Breast epithelium (tissue), 4 donors: ENCODE measurements at regions not wholly inside any gene's neighbourhood (a gene's known extent, or its start where the extent isn't known, plus 50 kb on each side); places are given as distances from the start of the nearest gene placed in this dataset.
A peak's percentile ranks its signal among the peaks of the same experiment; 100 is the strongest.
"Not testable (repeated sequence)": the region's sequence is repeated elsewhere in the genome, so short reads cannot be mapped to it uniquely, and the experiment has no call there.

Source experiments
- DNase-seq, 2 donors: peaks; one replicate each; pipeline ENCODE4 v3.0.0-alpha.2; 2019; ENCODE audit warnings: low spot score in 2 of 2
- H3K27ac ChIP-seq, 2 donors: fragments of 200-600 bp; sonication (generic) in 1 of 2; one replicate each; pipeline ENCODE4 v1.5.1; 2016 to 2019; ENCODE audit warnings: mild to moderate bottlenecking in 1 of 2
- H3K27me3 ChIP-seq, 2 donors: fragments of 200-600 bp; sonication (generic) in 1 of 2; one replicate each; pipeline versions ENCODE4 v1.5.1 to v1.6.0; 2017 to 2019; ENCODE audit warnings: control low read depth in 1 of 2, mild to moderate bottlenecking in 1 of 2
- H3K36me3 ChIP-seq: fragments of 200-600 bp; one replicate; pipeline ENCODE4 v1.5.1; 2019
- H3K4me1 ChIP-seq, 2 donors: fragments of 200-600 bp; sonication (generic); one replicate each; pipeline ENCODE4 v1.5.1; 2016 to 2019; ENCODE audit warnings: control low read depth in 1 of 2
- H3K4me3 ChIP-seq, 3 donors: fragments of 200-600 bp; sonication (generic); 1 replicate in 2 of 3; 2 replicates in 1 of 3; pipeline ENCODE4 v1.5.1; 2016 to 2019; ENCODE audit warnings: mild to moderate bottlenecking in 3 of 3, moderate library complexity in 2 of 3
- H3K9me3 ChIP-seq, 2 donors: fragments of 200-600 bp; sonication (generic) in 1 of 2; one replicate each; pipeline ENCODE4 v1.5.1; 2016 to 2019; ENCODE audit warnings: control low read depth in 1 of 2
- intact Hi-C: fragments of 100-400 bp; cut with DNase I; formaldehyde crosslinking; loops from one replicate; pipeline ENCODE4 v1.15.1; 2023; ENCODE audit warnings: low total_unique reads

GRCh38 chr9:65566018-65566417 lies 109.7 kb upstream of the ZNG1E start:
- H3K36me3 ChIP-seq, H3K4me3 ChIP-seq, H3K27me3 ChIP-seq, DNase-seq, intact Hi-C loops, H3K27ac ChIP-seq, H3K9me3 ChIP-seq, H3K4me1 ChIP-seq: not testable (repeated sequence)

DNA sequence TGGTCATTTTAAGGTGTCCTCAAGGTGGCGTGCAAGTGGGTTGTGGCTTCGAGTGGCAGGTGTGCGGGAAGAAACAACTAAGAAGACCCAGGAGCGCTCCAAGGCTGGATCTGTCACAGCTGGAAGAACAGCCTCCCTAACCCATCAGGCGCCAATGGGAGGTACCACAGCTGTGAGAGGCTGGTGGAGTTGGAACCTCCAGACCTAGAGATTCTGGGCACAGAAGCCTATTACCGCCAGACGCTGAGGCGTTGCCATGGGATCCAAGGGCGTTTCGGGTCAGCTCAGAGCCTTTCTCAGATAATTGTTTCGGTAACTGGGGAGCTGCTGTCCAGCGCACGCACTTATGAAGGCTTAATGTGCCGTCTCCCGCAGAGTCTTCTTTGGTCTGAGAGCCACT lies 156.7 kb upstream of the ZNG1E start:
- H3K4me3 ChIP-seq, H3K27me3 ChIP-seq, H3K4me1 ChIP-seq, intact Hi-C loops, H3K36me3 ChIP-seq, H3K27ac ChIP-seq, H3K9me3 ChIP-seq, DNase-seq: not testable (repeated sequence)

- DNase-seq, H3K9me3 ChIP-seq: not testable (repeated sequence)
Measured at GRCh38 chr9:65514465-65514864, 161.3 kb upstream of the ZNG1E start.

GRCh38 chr9:65507897-65508296 lies 167.8 kb upstream of the ZNG1E start:
- intact Hi-C loops, DNase-seq: not testable (repeated sequence)

More at GRCh38 chr9:65514465-65514864, 161.3 kb upstream of the ZNG1E start:
- H3K27me3 ChIP-seq, intact Hi-C loops, H3K27ac ChIP-seq, H3K4me1 ChIP-seq, H3K4me3 ChIP-seq, H3K36me3 ChIP-seq: not testable (repeated sequence)

GRCh38 chr9:65504686-65505085 lies 171.0 kb upstream of the ZNG1E start:
- H3K36me3 ChIP-seq, H3K27me3 ChIP-seq, H3K27ac ChIP-seq, H3K4me3 ChIP-seq, intact Hi-C loops, H3K9me3 ChIP-seq, H3K4me1 ChIP-seq, DNase-seq: not testable (repeated sequence)

More at GRCh38 chr9:65507897-65508296, 167.8 kb upstream of the ZNG1E start:
- not testable (repeated sequence) for H3K4me1 ChIP-seq, H3K4me3 ChIP-seq, H3K9me3 ChIP-seq, H3K27ac ChIP-seq, H3K27me3 ChIP-seq, H3K36me3 ChIP-seq

- H3K27me3 ChIP-seq, intact Hi-C loops, H3K4me1 ChIP-seq, H3K9me3 ChIP-seq, H3K27ac ChIP-seq, DNase-seq, H3K36me3 ChIP-seq, H3K4me3 ChIP-seq: not testable (repeated sequence)
Measured at GRCh38 chr9:65503696-65504095, 172.0 kb upstream of the ZNG1E start.

GRCh38 chr9:65482890-65483289 lies 192.8 kb upstream of the ZNG1E start:
- H3K4me1 ChIP-seq, intact Hi-C loops, H3K9me3 ChIP-seq, DNase-seq, H3K4me3 ChIP-seq, H3K36me3 ChIP-seq, H3K27me3 ChIP-seq: not testable (repeated sequence)
- peak overlapping the region; percentile 25 to 34 for H3K27ac ChIP-seq

GRCh38 chr9:65481291-65481690 lies 194.4 kb upstream of the ZNG1E start:
- H3K4me3 ChIP-seq, H3K4me1 ChIP-seq, H3K27ac ChIP-seq, H3K9me3 ChIP-seq, H3K36me3 ChIP-seq, H3K27me3 ChIP-seq, DNase-seq, intact Hi-C loops: not testable (repeated sequence)

GRCh38 chr9:65474891-65475290 lies 189.9 kb upstream of the FOXD4L5 start:
- H3K36me3 ChIP-seq, H3K4me1 ChIP-seq, H3K27ac ChIP-seq, H3K27me3 ChIP-seq, DNase-seq, intact Hi-C loops, H3K4me3 ChIP-seq, H3K9me3 ChIP-seq: not testable (repeated sequence)

DNA sequence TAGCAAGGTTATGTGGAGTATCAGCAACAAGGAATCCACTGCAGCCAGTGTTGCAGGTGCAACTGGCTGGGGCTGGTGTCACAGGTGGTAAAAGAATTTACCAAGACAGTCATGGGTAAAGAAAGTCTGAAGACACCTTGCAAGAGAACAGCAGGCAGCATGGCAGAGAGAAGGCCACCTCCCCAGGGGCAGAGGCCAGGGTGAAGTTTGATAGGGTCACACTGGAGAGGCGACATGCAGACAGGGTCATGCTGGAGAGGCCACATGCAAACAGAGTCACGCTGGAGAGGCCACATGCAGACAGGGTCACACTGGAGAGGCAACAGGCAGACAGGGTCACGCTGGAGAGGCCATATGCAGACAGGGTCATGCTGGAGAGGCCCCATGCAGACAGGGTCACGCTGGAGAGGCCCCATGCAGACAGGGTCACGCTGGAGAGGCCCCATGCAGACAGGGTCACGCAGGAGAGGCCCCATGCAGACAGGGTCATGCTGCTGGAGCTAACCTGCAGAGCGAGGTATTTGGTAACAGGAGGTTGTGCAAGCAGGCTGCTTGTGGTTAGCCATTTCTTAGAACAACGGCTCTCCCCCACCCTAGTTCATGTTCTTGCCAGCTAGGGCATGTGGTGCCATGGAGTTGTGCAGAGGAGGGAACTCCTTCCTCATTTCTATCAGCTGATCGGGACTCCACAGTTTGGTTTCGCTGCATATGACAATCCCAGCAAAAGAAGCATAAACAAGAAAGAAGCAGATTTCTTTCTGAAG lies 188.2 kb upstream of the FOXD4L5 start:
- H3K36me3 ChIP-seq, H3K27me3 ChIP-seq, DNase-seq, H3K9me3 ChIP-seq, H3K27ac ChIP-seq, intact Hi-C loops, H3K4me1 ChIP-seq, H3K4me3 ChIP-seq: not testable (repeated sequence)

DNA sequence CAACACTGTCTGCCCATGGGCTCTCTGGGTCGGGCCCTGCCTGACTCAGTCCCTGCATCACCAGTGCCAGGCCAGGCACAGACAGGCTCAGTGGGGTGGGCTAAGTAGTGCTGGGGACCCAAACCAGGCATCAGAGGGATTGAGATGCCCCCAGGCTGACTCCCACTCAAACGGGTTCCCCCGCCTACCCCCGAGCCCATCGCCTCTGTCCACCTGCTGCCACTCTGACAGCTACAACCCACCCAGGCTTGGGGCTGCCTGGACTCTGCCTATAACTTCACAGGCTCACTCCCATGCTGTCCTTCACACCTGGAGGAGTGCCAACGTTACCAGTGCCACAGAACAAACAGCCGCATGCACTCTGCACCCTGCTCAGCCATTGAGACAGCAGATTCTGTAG lies 186.1 kb upstream of the FOXD4L5 start:
- DNase-seq, H3K27ac ChIP-seq, H3K4me1 ChIP-seq, H3K9me3 ChIP-seq, H3K36me3 ChIP-seq, H3K27me3 ChIP-seq, H3K4me3 ChIP-seq, intact Hi-C loops: not testable (repeated sequence)

GRCh38 chr9:65466911-65467734 lies 182.1 kb upstream of the FOXD4L5 start:
- intact Hi-C loops, H3K36me3 ChIP-seq, H3K9me3 ChIP-seq, H3K4me3 ChIP-seq, DNase-seq, H3K4me1 ChIP-seq, H3K27ac ChIP-seq, H3K27me3 ChIP-seq: not testable (repeated sequence)

- H3K36me3 ChIP-seq, H3K4me1 ChIP-seq, intact Hi-C loops, DNase-seq, H3K9me3 ChIP-seq, H3K27ac ChIP-seq, H3K27me3 ChIP-seq, H3K4me3 ChIP-seq: not testable (repeated sequence)
Measured at GRCh38 chr9:65465246-65465895, 180.4 kb upstream of the FOXD4L5 start.
